GM10266 (cell line): ENCODE measurements at regions not wholly inside any gene's neighbourhood (a gene's known extent, or its start where the extent isn't known, plus 50 kb on each side); places are given as distances from the start of the nearest gene placed in this dataset.

ENCODE experiments used
- DNase-seq: peaks from one replicate; pipeline ENCODE4 v3.0.0; 2012; ENCODE audit errors: extremely low spot score
- CTCF ChIP-seq: IDR thresholded peaks from 2 replicates; pipeline ENCODE4 v1.5.1; 2012; ENCODE audit warnings: mild to moderate bottlenecking, low read depth; ENCODE audit not compliant: control insufficient read depth, insufficient read depth; ENCODE audit errors: missing control alignments

- no peak for DNase-seq
- no peak for TF ChIP-seq CTCF
Measured at GRCh38 chr2:7209757-7210555, 292.7 kb downstream of the RNF144A start.

DNA sequence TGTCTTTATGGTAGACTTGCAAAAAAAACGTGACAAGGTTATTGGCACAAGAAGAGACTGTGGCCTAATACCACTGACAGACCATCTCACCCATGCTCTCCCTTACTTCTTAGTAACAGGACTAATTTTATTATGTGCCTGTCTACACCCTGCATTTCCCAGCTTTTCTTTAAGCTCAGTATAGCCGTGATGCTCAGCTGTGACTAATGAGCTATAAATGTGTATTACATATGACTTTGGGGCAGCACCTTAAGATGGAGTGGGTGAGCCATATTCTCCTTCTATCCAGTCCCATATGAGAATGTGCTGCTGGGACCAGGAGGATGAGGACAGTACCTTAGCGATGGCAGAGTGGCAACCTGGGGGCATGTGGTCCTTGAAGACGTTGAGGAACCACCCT, 293.5 kb downstream of the RNF144A start:
- DNase-seq = no peak
- no peak for TF ChIP-seq CTCF

- TF ChIP-seq CTCF = no peak
- DNase-seq = no peak
Measured at GRCh38 chr2:7225848-7226247, 308.6 kb downstream of the RNF144A start.

- no peak for TF ChIP-seq CTCF
- DNase-seq = no peak
Measured at GRCh38 chr2:7226501-7226900, 309.3 kb downstream of the RNF144A start.

- no peak for TF ChIP-seq CTCF
- no peak for DNase-seq
Measured at GRCh38 chr2:7233126-7233525, 315.9 kb downstream of the RNF144A start.

DNA sequence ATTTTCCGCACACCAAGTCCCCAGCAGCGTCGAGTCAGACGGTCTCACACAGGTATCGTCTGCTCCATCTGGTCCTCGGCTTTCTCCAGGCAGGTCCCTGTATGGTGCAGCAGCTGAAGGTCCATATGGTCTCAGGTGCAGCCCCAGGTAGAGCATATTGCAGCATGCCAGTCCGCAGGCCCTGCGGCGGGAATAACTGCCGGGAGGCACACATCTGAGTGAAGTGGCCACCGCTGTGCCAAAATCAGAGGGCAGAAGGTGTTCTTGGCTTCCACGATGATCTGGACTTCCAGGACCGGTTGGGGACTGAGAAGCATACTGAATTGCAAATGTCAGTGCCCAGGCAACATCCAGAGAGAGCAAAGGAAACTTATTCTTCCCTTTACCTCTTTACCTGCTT, 320.3 kb downstream of the RNF144A start:
- no peak for TF ChIP-seq CTCF
- no peak for DNase-seq

DNA sequence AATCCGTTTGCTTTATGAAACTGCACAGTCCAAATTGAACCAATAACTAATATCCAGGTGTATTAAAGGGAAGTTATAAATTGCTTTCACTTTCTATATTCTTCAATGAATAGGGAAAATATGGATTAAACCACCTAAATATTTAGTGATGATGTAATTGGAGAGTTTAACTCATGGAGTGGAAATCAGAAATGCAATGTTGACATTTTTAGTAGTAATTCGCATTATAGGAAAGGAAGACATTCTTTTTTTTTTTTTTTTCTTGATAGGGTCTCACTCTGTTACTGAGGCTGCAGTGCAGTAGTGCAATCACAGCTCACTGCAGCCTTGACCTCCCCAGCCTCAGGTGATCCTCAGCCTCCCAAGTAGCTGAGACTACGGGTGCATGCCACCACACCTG, 321.9 kb downstream of the RNF144A start:
- no peak for TF ChIP-seq CTCF
- no peak for DNase-seq
